ENCODE measurements at regions not wholly inside any gene's neighbourhood (a gene's known extent, or its start where the extent isn't known, plus 50 kb on each side); places are given as distances from the start of the nearest gene placed in this dataset.

- no peak for DNase-seq (ENCODE audit: low read depth in 2 of 2)
Observed at GRCh38 chr6:9482030-9482738, 932.7 kb downstream of the TFAP2A start.

- DNase-seq (ENCODE audit: low read depth in 2 of 2), result no peak
Observed at GRCh38 chr6:9481292-9482029, 933.4 kb downstream of the TFAP2A start.

GRCh38 chr6:9468277-9468676, 946.6 kb downstream of the TFAP2A start:
- no peak for DNase-seq (ENCODE audit: low read depth in 2 of 2)

- no peak for DNase-seq (ENCODE audit: low read depth in 2 of 2)
Observed at GRCh38 chr6:9467741-9468140, 947.1 kb downstream of the TFAP2A start.

GRCh38 chr6:9464583-9464982, 950.3 kb downstream of the TFAP2A start:
- no peak for DNase-seq (ENCODE audit: low read depth in 2 of 2)

- DNase-seq (ENCODE audit: low read depth in 2 of 2), result no peak
Observed at GRCh38 chr6:9463311-9463710, 951.6 kb downstream of the TFAP2A start.

GRCh38 chr6:9461188-9461587, 953.7 kb downstream of the TFAP2A start:
- DNase-seq (ENCODE audit: low read depth in 2 of 2), result no peak

- DNase-seq (ENCODE audit: low read depth in 2 of 2), result no peak
Observed at GRCh38 chr6:9458424-9458823, 956.5 kb downstream of the TFAP2A start.

- DNase-seq (ENCODE audit: low read depth in 2 of 2), result no peak
Observed at GRCh38 chr6:9455864-9456658, 958.8 kb downstream of the TFAP2A start.

- DNase-seq (ENCODE audit: low read depth in 2 of 2), result no peak
Observed at GRCh38 chr6:9439621-9440330, 975.1 kb downstream of the TFAP2A start.

GRCh38 chr6:9437836-9438235, 977.0 kb downstream of the TFAP2A start:
- no peak for DNase-seq (ENCODE audit: low read depth in 2 of 2)

GRCh38 chr6:9435281-9435680, 979.6 kb downstream of the TFAP2A start:
- no peak for DNase-seq (ENCODE audit: low read depth in 2 of 2)

GRCh38 chr6:9431945-9432344, 982.9 kb downstream of the TFAP2A start:
- DNase-seq (ENCODE audit: low read depth in 2 of 2), result no peak

GRCh38 chr6:9428421-9429172, 986.3 kb downstream of the TFAP2A start:
- DNase-seq (ENCODE audit: low read depth in 2 of 2), result no peak

- DNase-seq (ENCODE audit: low read depth in 2 of 2), result no peak
Observed at GRCh38 chr6:9422138-9422537, 986.8 kb upstream of the SLC35B3 start.

GRCh38 chr6:9420316-9421015, 985.1 kb upstream of the SLC35B3 start:
- no peak for DNase-seq (ENCODE audit: low read depth in 2 of 2)

- no peak for DNase-seq (ENCODE audit: low read depth in 2 of 2)
Observed at GRCh38 chr6:9417400-9417799, 982.1 kb upstream of the SLC35B3 start.

GRCh38 chr6:9412951-9413559, 977.7 kb upstream of the SLC35B3 start:
- no peak for DNase-seq (ENCODE audit: low read depth in 2 of 2)

GRCh38 chr6:9409126-9409525, 973.8 kb upstream of the SLC35B3 start:
- DNase-seq (ENCODE audit: low read depth in 2 of 2), result no peak

Data from stimulated activated CD8-positive, alpha-beta memory T cell treated with anti-CD3 and anti-CD28 coated beads, Interleukin-7, amount 100 ng/mL, for 1 hour (primary cell).